ENCODE measurements at regions not wholly inside any gene's neighbourhood (a gene's known extent, or its start where the extent isn't known, plus 50 kb on each side); places are given as distances from the start of the nearest gene placed in this dataset.

- Histone ChIP-seq H3K9ac (ENCODE audit: low read length) (no peak overlapping the region), H3K18ac (ENCODE audit: low read length) (no peak overlapping the region), H3K14ac (ENCODE audit: low read length) (no peak overlapping the region), H2AFZ (ENCODE audit: insufficient read depth, low read length, poor library complexity) (no peak overlapping the region), H2BK120ac (ENCODE audit: insufficient read depth, low read length, poor library complexity) (no peak overlapping the region), H3K27me3 (ENCODE audit: insufficient read depth, low read length) (no peaks in the 10 kb centered on the region), H3K9me3 (ENCODE audit: insufficient read depth, low read depth, low read length) (no peaks in the 10 kb centered on the region), H4K8ac (ENCODE audit: low read depth, low read length) (no peak overlapping the region), H3K4ac (ENCODE audit: low read depth, low read length) (no peak overlapping the region), H3K79me2 (ENCODE audit: control insufficient read depth, insufficient read depth, low read length, poor library complexity) (no peaks in the 10 kb centered on the region), H3K27ac (ENCODE audit: low read depth, low read length) (no peak overlapping the region), H3K4me2 (ENCODE audit: low read length) (no peak overlapping the region), H3K4me3 (ENCODE audit: low read depth, low read length) (no peak overlapping the region), H3K4me1 (ENCODE audit: control insufficient read depth in 1 of 2, insufficient read depth in 2 of 2, low read length in 2 of 2) (no peaks in the 10 kb centered on the region), H4K91ac (ENCODE audit: low read depth, low read length) (no peak overlapping the region), H2AK5ac (ENCODE audit: low read length) (no peak overlapping the region), H2BK12ac (ENCODE audit: low read length) (no peak overlapping the region), H3K23ac (ENCODE audit: low read length) (no peak overlapping the region), H3K79me1 (ENCODE audit: low read length) (no peaks in the 10 kb centered on the region), H2BK5ac (ENCODE audit: low read depth, low read length, poor library complexity) (no peak overlapping the region), H4K12ac (ENCODE audit: low read depth, low read length) (no peak overlapping the region), H3K36me3 (ENCODE audit: control insufficient read depth in 1 of 2, insufficient read depth in 2 of 2, low read length in 2 of 2) (no peaks in the 10 kb centered on the region)
- no CpG with 5 or more reads among the region's 1 CpG for WGBS (ENCODE audit: extremely low coverage, insufficient coverage, insufficient read length)
- no peak for DNase-seq
These were observed 1080.9 kb downstream of the SLITRK5 start for GRCh38 chr13:88752041-88752440.

GRCh38 chr13:88754141-88754540, 1083.0 kb downstream of the SLITRK5 start:
- Histone ChIP-seq H3K27ac (ENCODE audit: low read depth, low read length) (no peak overlapping the region), H3K23ac (ENCODE audit: low read length) (no peak overlapping the region), H3K9ac (ENCODE audit: low read length) (no peak overlapping the region), H4K91ac (ENCODE audit: low read depth, low read length) (no peak overlapping the region), H3K9me3 (ENCODE audit: insufficient read depth, low read depth, low read length) (no peaks in the 10 kb centered on the region), H2BK120ac (ENCODE audit: insufficient read depth, low read length, poor library complexity) (no peak overlapping the region), H2AFZ (ENCODE audit: insufficient read depth, low read length, poor library complexity) (no peak overlapping the region), H3K36me3 (ENCODE audit: control insufficient read depth in 1 of 2, insufficient read depth in 2 of 2, low read length in 2 of 2) (no peaks in the 10 kb centered on the region), H4K12ac (ENCODE audit: low read depth, low read length) (no peak overlapping the region), H3K18ac (ENCODE audit: low read length) (no peak overlapping the region), H3K79me2 (ENCODE audit: control insufficient read depth, insufficient read depth, low read length, poor library complexity) (no peaks in the 10 kb centered on the region), H2BK5ac (ENCODE audit: low read depth, low read length, poor library complexity) (no peak overlapping the region), H2AK5ac (ENCODE audit: low read length) (no peak overlapping the region), H3K14ac (ENCODE audit: low read length) (no peak overlapping the region), H2BK12ac (ENCODE audit: low read length) (no peak overlapping the region), H3K4me1 (ENCODE audit: control insufficient read depth in 1 of 2, insufficient read depth in 2 of 2, low read length in 2 of 2) (no peaks in the 10 kb centered on the region), H3K4me2 (ENCODE audit: low read length) (no peak overlapping the region), H3K4me3 (ENCODE audit: low read depth, low read length) (no peak overlapping the region), H3K27me3 (ENCODE audit: insufficient read depth, low read length) (no peaks in the 10 kb centered on the region), H3K79me1 (ENCODE audit: low read length) (no peaks in the 10 kb centered on the region), H3K4ac (ENCODE audit: low read depth, low read length) (no peak overlapping the region), H4K8ac (ENCODE audit: low read depth, low read length) (no peak overlapping the region)
- WGBS (ENCODE audit: extremely low coverage, insufficient coverage, insufficient read length) = no CpG with 5 or more reads among the region's 1 CpG
- no peak for DNase-seq

GRCh38 chr13:88761145-88761544, 1090.0 kb downstream of the SLITRK5 start:
- Histone ChIP-seq H3K4me1 (ENCODE audit: control insufficient read depth in 1 of 2, insufficient read depth in 2 of 2, low read length in 2 of 2) (no peaks in the 10 kb centered on the region), H3K79me2 (ENCODE audit: control insufficient read depth, insufficient read depth, low read length, poor library complexity) (no peaks in the 10 kb centered on the region), H3K4me2 (ENCODE audit: low read length) (no peak overlapping the region), H3K14ac (ENCODE audit: low read length) (no peak overlapping the region), H2BK5ac (ENCODE audit: low read depth, low read length, poor library complexity) (no peak overlapping the region), H3K79me1 (ENCODE audit: low read length) (no peaks in the 10 kb centered on the region), H3K36me3 (ENCODE audit: control insufficient read depth in 1 of 2, insufficient read depth in 2 of 2, low read length in 2 of 2) (no peaks in the 10 kb centered on the region), H3K9me3 (ENCODE audit: insufficient read depth, low read depth, low read length) (no peaks in the 10 kb centered on the region), H4K8ac (ENCODE audit: low read depth, low read length) (no peak overlapping the region), H3K4me3 (ENCODE audit: low read depth, low read length) (no peak overlapping the region), H4K91ac (ENCODE audit: low read depth, low read length) (no peak overlapping the region), H2BK12ac (ENCODE audit: low read length) (no peak overlapping the region), H2AK5ac (ENCODE audit: low read length) (no peak overlapping the region), H3K27ac (ENCODE audit: low read depth, low read length) (no peak overlapping the region), H3K9ac (ENCODE audit: low read length) (no peak overlapping the region), H2AFZ (ENCODE audit: insufficient read depth, low read length, poor library complexity) (no peak overlapping the region), H3K27me3 (ENCODE audit: insufficient read depth, low read length) (no peaks in the 10 kb centered on the region), H3K23ac (ENCODE audit: low read length) (no peak overlapping the region), H3K18ac (ENCODE audit: low read length) (no peak overlapping the region), H2BK120ac (ENCODE audit: insufficient read depth, low read length, poor library complexity) (no peak overlapping the region), H4K12ac (ENCODE audit: low read depth, low read length) (no peak overlapping the region), H3K4ac (ENCODE audit: low read depth, low read length) (no peak overlapping the region)
- no CpG with 5 or more reads among the region's 4 CpGs for WGBS (ENCODE audit: extremely low coverage, insufficient coverage, insufficient read length)
- DNase-seq = no peak

- no peak overlapping the region for H4K12ac ChIP-seq (ENCODE audit: low read depth, low read length)
These were observed 1092.9 kb downstream of the SLITRK5 start for GRCh38 chr13:88764103-88764502.

More at GRCh38 chr13:88764103-88764502, 1092.9 kb downstream of the SLITRK5 start:
- no peaks in the 10 kb centered on the region for H3K36me3 ChIP-seq (ENCODE audit: control insufficient read depth in 1 of 2, insufficient read depth in 2 of 2, low read length in 2 of 2)
- no peak overlapping the region for H3K4ac ChIP-seq (ENCODE audit: low read depth, low read length)
- no peaks in the 10 kb centered on the region for H3K9me3 ChIP-seq (ENCODE audit: insufficient read depth, low read depth, low read length)
- WGBS (ENCODE audit: extremely low coverage, insufficient coverage, insufficient read length) = no CpG with 5 or more reads among the region's 3 CpGs
- H2AK5ac ChIP-seq (ENCODE audit: low read length) = no peak overlapping the region
- H4K8ac ChIP-seq (ENCODE audit: low read depth, low read length) = no peak overlapping the region
- H3K79me1 ChIP-seq (ENCODE audit: low read length) = no peaks in the 10 kb centered on the region
- no peak overlapping the region for H2BK5ac ChIP-seq (ENCODE audit: low read depth, low read length, poor library complexity)
- no peak overlapping the region for H2BK120ac ChIP-seq (ENCODE audit: insufficient read depth, low read length, poor library complexity)
- no peak overlapping the region for H3K14ac ChIP-seq (ENCODE audit: low read length)
- no peak overlapping the region for H3K4me3 ChIP-seq (ENCODE audit: low read depth, low read length)
- no peak overlapping the region for H2BK12ac ChIP-seq (ENCODE audit: low read length)
- no peak overlapping the region for H3K27ac ChIP-seq (ENCODE audit: low read depth, low read length)
- no peak overlapping the region for H3K4me2 ChIP-seq (ENCODE audit: low read length)
- H3K4me1 ChIP-seq (ENCODE audit: control insufficient read depth in 1 of 2, insufficient read depth in 2 of 2, low read length in 2 of 2) = no peaks in the 10 kb centered on the region
- no peaks in the 10 kb centered on the region for H3K27me3 ChIP-seq (ENCODE audit: insufficient read depth, low read length)
- H2AFZ ChIP-seq (ENCODE audit: insufficient read depth, low read length, poor library complexity) = no peak overlapping the region
- DNase-seq = no peak
- no peak overlapping the region for H3K18ac ChIP-seq (ENCODE audit: low read length)
- H3K79me2 ChIP-seq (ENCODE audit: control insufficient read depth, insufficient read depth, low read length, poor library complexity) = no peaks in the 10 kb centered on the region
- no peak overlapping the region for H3K23ac ChIP-seq (ENCODE audit: low read length)
- H3K9ac ChIP-seq (ENCODE audit: low read length) = no peak overlapping the region
- no peak overlapping the region for H4K91ac ChIP-seq (ENCODE audit: low read depth, low read length)

All from trophoblast cell (in vitro differentiated cells and primary cell).